GM18858 (cell line): ENCODE measurements at regions not wholly inside any gene's neighbourhood (a gene's known extent, or its start where the extent isn't known, plus 50 kb on each side); places are given as distances from the start of the nearest gene placed in this dataset.
A peak's percentile ranks its signal among the peaks of the same experiment; 100 is the strongest.
"Not testable (repeated sequence)": the region's sequence is repeated elsewhere in the genome, so short reads cannot be mapped to it uniquely, and the experiment has no call there.

Source experiments
- ATAC-seq: cut with Tn5 transposase; IDR thresholded peaks from one replicate; pipeline ENCODE4 v1.9.1; 2021; ENCODE audit not compliant: unreplicated experiment

- no peak for ATAC-seq
These were observed 146.5 kb downstream of the SH3BGRL start for GRCh38 chrX:81348388-81348787.

DNA sequence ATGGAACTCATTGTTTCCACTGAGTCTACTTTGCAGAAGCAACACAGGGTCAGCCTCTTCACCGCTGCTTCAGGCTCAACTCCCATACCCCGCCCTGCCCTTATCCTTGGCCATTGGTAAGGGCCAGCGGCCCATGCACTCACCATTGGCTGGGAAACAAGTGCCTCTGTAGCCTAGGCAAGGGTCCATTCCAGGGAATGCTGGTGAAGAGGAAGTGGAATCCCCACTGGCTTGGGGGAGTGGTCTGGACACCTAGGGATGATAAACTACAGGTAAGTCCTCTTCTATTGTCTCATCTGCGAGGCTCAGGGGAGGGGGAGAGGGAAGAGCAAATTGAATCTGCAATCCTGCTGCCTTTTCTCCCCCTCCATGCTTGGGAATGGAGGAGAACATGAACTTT, 153.1 kb downstream of the SH3BGRL start:
- ATAC-seq, result no peak

GRCh38 chrX:81355436-81355835, 153.5 kb downstream of the SH3BGRL start:
- no peak for ATAC-seq

DNA sequence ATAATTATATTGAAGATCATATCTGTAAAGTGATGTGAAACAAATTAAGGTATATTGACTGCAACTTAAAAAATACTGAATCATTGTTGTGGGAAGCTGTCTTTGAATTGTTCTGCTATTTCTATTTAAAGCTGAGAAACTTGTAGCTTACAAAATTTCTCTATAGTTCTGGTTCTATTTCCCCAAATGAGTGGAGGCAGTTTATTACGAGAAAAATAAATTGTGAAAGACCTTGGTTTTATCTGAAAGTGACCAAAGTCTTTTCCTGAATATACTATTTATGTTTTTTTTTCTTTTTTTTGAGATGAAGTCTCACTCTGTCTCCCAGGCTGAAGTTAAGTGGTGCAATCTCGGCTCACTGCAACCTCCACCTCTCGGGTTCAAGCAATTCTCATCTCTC, 165.4 kb downstream of the SH3BGRL start:
- no peak for ATAC-seq

GRCh38 chrX:81377329-81377728, 175.4 kb downstream of the SH3BGRL start:
- peak; percentile 66 for ATAC-seq

- ATAC-seq, result no peak
These were observed 176.7 kb downstream of the SH3BGRL start for GRCh38 chrX:81378560-81378959.

DNA sequence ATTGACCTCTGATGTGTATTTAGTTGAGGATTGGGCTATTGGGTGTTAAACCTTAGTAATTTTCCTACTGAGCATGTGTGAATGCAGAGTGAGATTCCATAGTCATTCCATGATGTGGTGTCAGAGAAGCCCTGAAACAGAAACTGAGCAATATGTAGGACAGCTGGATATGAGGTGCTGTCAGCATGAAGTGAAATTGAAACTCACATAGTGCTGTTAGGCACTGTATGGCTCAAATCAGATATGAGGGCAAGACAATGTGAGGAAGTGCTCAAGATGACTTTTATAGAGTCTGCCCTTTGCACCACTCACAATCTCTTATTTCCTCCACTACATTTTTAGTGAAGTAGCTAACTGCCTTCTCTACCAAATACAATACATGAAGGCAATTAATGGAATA, 188.3 kb downstream of the SH3BGRL start:
- peak; percentile 93 for ATAC-seq

DNA sequence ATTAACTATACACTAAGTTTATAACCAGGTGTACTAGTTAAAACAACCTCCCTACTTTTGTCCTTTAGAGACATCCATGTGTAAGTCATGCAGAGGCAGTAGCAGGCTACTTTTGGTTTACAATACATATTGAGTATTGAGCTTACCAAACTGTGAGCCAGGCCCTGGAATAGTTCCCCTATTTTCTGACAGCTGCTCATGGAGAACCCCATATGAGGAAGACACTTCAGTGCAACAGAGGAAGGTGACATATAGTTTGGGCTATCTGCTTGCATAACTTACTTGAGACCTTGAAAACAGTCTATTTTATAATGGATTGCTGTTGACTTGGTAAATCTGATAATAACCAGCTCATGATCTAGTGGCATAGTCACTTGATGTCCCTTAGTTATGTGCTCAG, 190.5 kb downstream of the SH3BGRL start:
- no peak for ATAC-seq

- ATAC-seq, result no peak
These were observed 203.9 kb downstream of the SH3BGRL start for GRCh38 chrX:81405781-81406180.

- no peak for ATAC-seq
These were observed 209.6 kb downstream of the SH3BGRL start for GRCh38 chrX:81411517-81411916.

GRCh38 chrX:81412428-81412827, 210.5 kb downstream of the SH3BGRL start:
- no peak for ATAC-seq

DNA sequence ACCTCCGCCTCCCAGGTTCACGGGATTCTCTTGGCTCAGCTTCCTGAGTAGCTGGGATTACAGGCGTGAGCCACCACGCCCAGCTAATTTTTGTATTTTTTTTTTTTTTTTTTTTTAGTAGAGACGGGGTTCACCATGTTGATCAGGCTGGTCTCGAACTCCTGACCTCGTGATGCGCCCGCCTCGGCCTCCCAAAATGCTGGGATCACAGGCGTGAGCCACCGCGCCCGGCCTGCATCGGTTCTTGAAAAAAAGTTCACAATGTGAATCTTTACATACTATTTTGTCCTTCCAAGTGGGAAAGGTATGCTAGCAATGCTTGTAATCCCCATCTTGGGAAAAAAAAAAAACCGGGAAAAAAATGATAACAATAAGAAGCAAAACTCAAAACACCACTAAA, 211.0 kb downstream of the SH3BGRL start:
- ATAC-seq, result not testable (repeated sequence)

GRCh38 chrX:81414630-81415029, 212.7 kb downstream of the SH3BGRL start:
- ATAC-seq, result no peak
